OCI-LY3 (cell line): ENCODE measurements at regions not wholly inside any gene's neighbourhood (a gene's known extent, or its start where the extent isn't known, plus 50 kb on each side); places are given as distances from the start of the nearest gene placed in this dataset.

Experiments used
- CTCF ChIP-seq: fragments of 200-600, 300-600 bp; sonication (generic); IDR thresholded peaks from 2 replicates; pipeline ENCODE4 v1.5.1; 2014; ENCODE audit warnings: antibody characterized with exemption, low read length, low read depth
- EZH2phosphoT487 ChIP-seq: fragments of 200-600 bp; shearing (Covaris generic); IDR thresholded peaks from 2 replicates; pipeline ENCODE4 v1.6.1; 2018; ENCODE audit warnings: antibody characterized with exemption, mixed run types, low read depth

GRCh38 chr18:60500960-60501359 is 128.4 kb upstream of the MC4R start:
- no peak for TF ChIP-seq CTCF
- no peak for TF ChIP-seq EZH2phosphoT487
